Calu3 (cell line): ENCODE measurements at regions not wholly inside any gene's neighbourhood (a gene's known extent, or its start where the extent isn't known, plus 50 kb on each side); places are given as distances from the start of the nearest gene placed in this dataset.

Experiments used
- BruUV-seq: library from RNA; stranded (reverse); fragments of 400-500 nt; replicated peaks from 2 replicates; lab custom pipeline; 2021; lab: Mats Ljungman, UMichigan
- CTCF ChIA-PET: fragments of 300-600 bp; sonication (Branson Sonifier 250); formaldehyde crosslinking; loops from one replicate; lab custom pipeline; 2022; ENCODE audit warnings: antibody characterized with exemption; lab: Charles Lee
- DNase-seq: peaks from one replicate; pipeline ENCODE4 v3.0.0; 2022
- H3K27ac Mint-ChIP-seq: one replicate; pipeline ENCODE4 v1.8.0; 2022; ENCODE audit warnings: mixed read lengths; ENCODE audit not compliant: unreplicated experiment
- H3K27me3 Mint-ChIP-seq: one replicate; pipeline ENCODE4 v1.8.0; 2022; ENCODE audit warnings: mixed read lengths; ENCODE audit not compliant: unreplicated experiment
- H3K36me3 Mint-ChIP-seq: one replicate; pipeline ENCODE4 v1.8.0; 2022; ENCODE audit warnings: mild to moderate bottlenecking, moderate library complexity, mixed read lengths; ENCODE audit not compliant: insufficient read depth, unreplicated experiment
- H3K4me1 Mint-ChIP-seq: one replicate; pipeline ENCODE4 v1.8.0; 2022; ENCODE audit warnings: mild to moderate bottlenecking, low read depth, mixed read lengths; ENCODE audit not compliant: unreplicated experiment
- H3K4me3 Mint-ChIP-seq: one replicate; pipeline ENCODE4 v1.8.0; 2022; ENCODE audit warnings: mild to moderate bottlenecking, low read depth, moderate library complexity, mixed read lengths; ENCODE audit not compliant: unreplicated experiment
- H3K9me3 Mint-ChIP-seq: one replicate; pipeline ENCODE4 v1.8.0; 2022; ENCODE audit warnings: low read depth, mixed read lengths; ENCODE audit not compliant: unreplicated experiment
- intact Hi-C: fragments of 100-400 bp; cut with micrococcal nuclease; formaldehyde crosslinking; loops from one replicate; pipeline ENCODE4 v1.10.0; 2022; ENCODE audit not compliant: unreplicated experiment
- TF ChIP-seq, protein P1 (sequence below): fragments of 200-600 bp; IDR thresholded peaks from one replicate; pipeline ENCODE4 v1.8.0; 2022; ENCODE audit warnings: antibody characterized with exemption; ENCODE audit not compliant: unreplicated experiment

DNA sequence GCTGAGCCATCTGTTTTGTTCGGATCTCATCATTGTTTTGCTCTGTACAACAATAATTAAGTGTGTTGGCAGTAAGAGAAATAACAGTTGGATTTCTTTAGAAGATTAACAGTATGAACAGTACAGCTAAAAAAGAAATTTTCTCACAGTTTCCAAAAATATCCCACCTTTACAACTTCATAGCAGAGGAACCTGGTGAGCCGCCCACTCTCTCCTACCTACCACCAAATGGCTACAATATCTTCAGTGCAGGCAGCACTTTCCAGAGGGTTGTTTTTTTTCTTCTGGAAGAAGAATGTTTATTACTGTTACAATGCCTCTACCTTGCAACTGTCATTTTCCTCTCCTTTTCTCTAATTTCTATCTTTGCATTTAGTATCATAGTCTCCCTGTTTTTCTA lies 1577.5 kb upstream of the PRR20A start:
- DNase-seq, result no peak
- no peaks in the 10 kb centered on the region for H3K4me1 Mint-ChIP-seq
- CTCF ChIA-PET, result no interaction called here
- H3K27me3 Mint-ChIP-seq, result no peaks in the 10 kb centered on the region
- no peak overlapping the region for H3K27ac Mint-ChIP-seq
- intact Hi-C loops, result no loop called here
- BruUV-seq, result no TSS peak
- TF ChIP-seq, protein P1, sequence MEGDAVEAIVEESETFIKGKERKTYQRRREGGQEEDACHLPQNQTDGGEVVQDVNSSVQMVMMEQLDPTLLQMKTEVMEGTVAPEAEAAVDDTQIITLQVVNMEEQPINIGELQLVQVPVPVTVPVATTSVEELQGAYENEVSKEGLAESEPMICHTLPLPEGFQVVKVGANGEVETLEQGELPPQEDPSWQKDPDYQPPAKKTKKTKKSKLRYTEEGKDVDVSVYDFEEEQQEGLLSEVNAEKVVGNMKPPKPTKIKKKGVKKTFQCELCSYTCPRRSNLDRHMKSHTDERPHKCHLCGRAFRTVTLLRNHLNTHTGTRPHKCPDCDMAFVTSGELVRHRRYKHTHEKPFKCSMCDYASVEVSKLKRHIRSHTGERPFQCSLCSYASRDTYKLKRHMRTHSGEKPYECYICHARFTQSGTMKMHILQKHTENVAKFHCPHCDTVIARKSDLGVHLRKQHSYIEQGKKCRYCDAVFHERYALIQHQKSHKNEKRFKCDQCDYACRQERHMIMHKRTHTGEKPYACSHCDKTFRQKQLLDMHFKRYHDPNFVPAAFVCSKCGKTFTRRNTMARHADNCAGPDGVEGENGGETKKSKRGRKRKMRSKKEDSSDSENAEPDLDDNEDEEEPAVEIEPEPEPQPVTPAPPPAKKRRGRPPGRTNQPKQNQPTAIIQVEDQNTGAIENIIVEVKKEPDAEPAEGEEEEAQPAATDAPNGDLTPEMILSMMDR, result no peak
- no peaks in the 10 kb centered on the region for H3K9me3 Mint-ChIP-seq
- no peak overlapping the region for H3K4me3 Mint-ChIP-seq
- H3K36me3 Mint-ChIP-seq, result no peaks in the 10 kb centered on the region

DNA sequence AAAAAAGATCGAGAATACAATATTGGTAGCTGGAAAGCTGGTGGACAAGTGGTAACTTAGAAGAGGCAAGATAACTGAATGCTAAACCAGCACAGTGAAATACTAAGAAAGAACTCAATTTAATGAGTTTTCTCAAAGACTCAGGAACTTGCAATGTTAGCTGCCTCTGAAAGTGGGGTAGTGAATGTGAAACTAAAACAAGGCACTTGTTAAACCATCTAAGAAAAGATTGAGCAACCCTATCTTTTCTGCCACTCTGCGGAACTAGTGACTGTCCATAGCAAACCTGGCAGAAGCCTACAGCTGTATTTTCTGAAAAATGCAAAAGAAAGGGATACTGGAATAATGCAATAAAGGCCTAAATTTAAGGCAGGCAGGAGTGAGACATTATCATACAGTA lies 1574.4 kb upstream of the PRR20A start:
- Mint-ChIP-seq H3K36me3 (no peaks in the 10 kb centered on the region), H3K4me3 (no peak overlapping the region), H3K27me3 (no peaks in the 10 kb centered on the region), H3K27ac (no peak overlapping the region), H3K9me3 (no peaks in the 10 kb centered on the region), H3K4me1 (no peaks in the 10 kb centered on the region)
- no TSS peak for BruUV-seq
- CTCF ChIA-PET, result no interaction called here
- no peak for DNase-seq
- intact Hi-C loops, result no loop called here
- TF ChIP-seq, protein P1, result no peak

DNA sequence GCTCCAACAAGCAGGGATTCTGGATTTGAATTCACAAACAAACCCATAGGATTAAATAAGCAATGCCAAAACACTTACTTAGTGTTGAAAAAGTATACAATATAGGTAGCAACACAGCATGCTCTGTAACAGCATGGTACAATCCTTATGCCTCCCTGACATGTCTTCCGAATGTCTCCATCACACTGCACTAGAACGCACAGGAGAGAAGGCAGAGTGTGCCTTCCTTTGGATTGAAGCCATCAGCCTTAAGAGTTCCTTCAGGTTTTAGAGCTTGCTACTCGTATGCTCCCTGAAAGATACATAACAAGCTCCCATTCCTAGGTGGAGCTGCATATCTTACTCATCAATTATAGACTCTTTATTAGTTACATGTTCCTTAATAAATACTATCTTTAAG lies 1573.9 kb upstream of the PRR20A start:
- Mint-ChIP-seq H3K4me1 (no peaks in the 10 kb centered on the region), H3K27me3 (no peaks in the 10 kb centered on the region), H3K27ac (no peak overlapping the region), H3K9me3 (no peaks in the 10 kb centered on the region), H3K4me3 (no peak overlapping the region), H3K36me3 (no peaks in the 10 kb centered on the region)
- CTCF ChIA-PET, result no interaction called here
- TF ChIP-seq, protein P1, result no peak
- no TSS peak for BruUV-seq
- DNase-seq, result no peak
- intact Hi-C loops, result no loop called here

DNA sequence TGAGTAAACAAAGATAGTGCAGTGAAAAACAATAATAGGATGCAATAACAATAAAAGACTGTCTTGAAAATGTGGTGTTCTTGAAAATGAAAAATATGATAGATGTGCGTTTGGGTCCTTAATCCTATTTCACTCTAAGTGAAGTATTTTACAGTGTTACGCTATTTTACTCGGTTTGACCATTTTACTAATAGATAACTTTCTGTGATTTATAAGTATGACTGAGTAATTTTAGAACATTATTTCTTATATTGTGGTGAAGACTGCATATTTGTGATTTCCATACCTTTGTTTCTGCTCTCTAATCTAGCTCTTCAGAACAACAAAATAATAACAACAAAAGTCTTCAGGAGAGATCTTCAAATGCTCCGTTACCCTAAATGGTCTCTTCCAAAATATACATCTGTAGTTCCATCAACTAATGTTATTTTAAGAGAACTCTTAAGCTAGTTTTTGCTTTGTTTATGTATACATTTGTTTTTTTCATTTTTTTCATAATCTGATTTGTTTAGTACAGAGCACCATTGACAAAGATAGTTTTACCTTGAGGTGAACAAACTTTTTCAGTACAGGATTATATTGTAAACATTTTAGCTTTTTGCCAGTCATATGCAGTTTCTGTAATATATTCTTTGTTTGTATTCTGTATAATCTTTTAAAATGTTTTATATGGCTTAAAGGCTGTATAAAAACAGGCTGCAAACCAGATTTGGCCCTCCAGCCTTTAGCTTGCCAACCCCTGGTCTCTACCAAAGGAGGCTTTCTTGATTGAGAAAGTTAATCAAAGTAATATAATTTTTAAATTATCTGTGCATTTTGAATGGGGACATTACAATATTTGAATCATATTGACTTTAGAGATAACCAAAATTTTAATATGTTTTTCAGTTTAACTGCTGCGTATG lies 1572.7 kb upstream of the PRR20A start:
- H3K4me1 Mint-ChIP-seq, result no peaks in the 10 kb centered on the region
- H3K27me3 Mint-ChIP-seq, result no peaks in the 10 kb centered on the region
- CTCF ChIA-PET, result no interaction called here
- H3K27ac Mint-ChIP-seq, result no peak overlapping the region
- H3K36me3 Mint-ChIP-seq, result no peaks in the 10 kb centered on the region
- H3K9me3 Mint-ChIP-seq, result no peaks in the 10 kb centered on the region
- DNase-seq, result no peak
- no peak overlapping the region for H3K4me3 Mint-ChIP-seq
- BruUV-seq, result no TSS peak
- intact Hi-C loops, result no loop called here
- TF ChIP-seq, protein P1, result no peak
